WI38 (cell line): ENCODE measurements at regions not wholly inside any gene's neighbourhood (a gene's known extent, or its start where the extent isn't known, plus 50 kb on each side); places are given as distances from the start of the nearest gene placed in this dataset.

Source experiments
- H3K4me3 ChIP-seq: 2 replicates; pipeline ENCODE4 v1.5.1; 2011; ENCODE audit warnings: low read depth, mild to moderate bottlenecking, control low read depth, low read length
- CTCF ChIP-seq: IDR thresholded peaks from 2 replicates; pipeline ENCODE4 v1.5.1; 2012; ENCODE audit warnings: low read depth, mild to moderate bottlenecking, control low read depth, low read length

DNA sequence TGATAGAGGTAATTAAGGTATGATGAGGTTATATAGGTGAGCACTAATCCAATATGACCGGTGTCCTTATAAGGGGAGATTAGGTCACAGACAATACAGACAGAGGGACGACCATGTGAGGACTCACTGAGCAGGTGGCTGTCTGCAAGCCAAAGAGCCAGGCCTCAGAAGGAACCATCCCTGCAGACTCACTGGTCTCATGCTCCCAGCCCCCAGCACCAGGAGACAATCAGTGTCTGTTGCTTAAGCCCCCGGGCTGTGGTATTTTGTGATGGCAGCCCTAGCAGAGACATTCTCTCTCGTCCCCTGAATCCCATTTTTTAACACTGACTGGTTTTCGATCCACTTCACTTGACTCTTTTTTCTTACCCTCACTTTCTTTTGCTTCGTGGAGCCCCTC, 51.9 kb upstream of the PABPC3 start:
- no peak for TF ChIP-seq CTCF
- no peak overlapping the region for H3K4me3 ChIP-seq
